ENCODE measurements at regions not wholly inside any gene's neighbourhood (a gene's known extent, or its start where the extent isn't known, plus 50 kb on each side); places are given as distances from the start of the nearest gene placed in this dataset.

DNA sequence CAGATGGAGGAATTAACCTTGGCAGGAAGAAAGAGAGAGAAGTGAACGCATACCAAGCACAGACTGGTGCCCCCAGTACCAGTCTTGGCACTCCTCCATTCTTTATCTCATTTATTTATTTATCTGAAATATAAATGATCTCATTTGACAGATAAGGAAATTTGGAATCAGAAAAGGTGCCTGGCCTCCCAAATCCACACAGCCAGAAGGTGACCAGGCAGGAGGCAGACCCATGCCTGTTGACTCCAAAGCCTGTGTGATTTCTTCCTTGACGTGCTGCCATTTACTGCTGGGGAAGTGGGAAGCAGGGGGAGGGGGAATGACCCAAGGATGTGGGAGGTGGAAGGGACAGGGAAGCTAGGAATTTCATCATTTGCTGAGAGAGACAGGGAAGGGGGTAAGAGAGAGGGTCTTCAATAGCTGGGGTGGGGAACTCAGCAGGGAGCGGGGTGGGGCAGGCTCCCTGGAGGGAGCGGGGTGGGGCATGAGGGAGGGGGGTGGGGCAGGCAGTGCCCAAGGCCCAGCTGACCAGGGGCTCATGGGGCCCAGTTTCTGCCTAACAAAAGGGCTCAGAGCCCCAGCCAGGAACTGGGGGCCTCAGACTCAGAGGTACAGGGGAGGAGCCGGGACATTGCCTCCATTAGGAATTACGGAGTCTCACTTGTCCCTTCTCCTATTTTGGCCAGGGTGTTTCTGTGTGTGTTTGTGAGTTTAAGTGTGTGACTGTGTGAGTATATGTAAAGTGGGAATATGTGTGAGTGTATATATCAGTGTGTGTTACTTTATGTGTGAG lies 63.0 kb downstream of the MINAR1 start:
- TF ChIP-seq RAD21 (IDR thresholded peaks at IDR 0.05; ENCODE audit: low read depth) (no peak), EP300 (IDR thresholded peaks at IDR 0.05; ENCODE audit: borderline replicate concordance) (no peak), YY1 (IDR thresholded peaks at IDR 0.05; ENCODE audit: low read depth) (no peak), CEBPB (IDR thresholded peaks at IDR 0.05) (no peak), TAF1 (IDR thresholded peaks at IDR 0.05; ENCODE audit: low read depth) (no peak), EGR1 (IDR thresholded peaks at IDR 0.05) (no peak)
- TF ChIP-seq, protein P1, sequence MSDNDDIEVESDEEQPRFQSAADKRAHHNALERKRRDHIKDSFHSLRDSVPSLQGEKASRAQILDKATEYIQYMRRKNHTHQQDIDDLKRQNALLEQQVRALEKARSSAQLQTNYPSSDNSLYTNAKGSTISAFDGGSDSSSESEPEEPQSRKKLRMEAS (IDR thresholded peaks at IDR 0.05) = no peak

Data from Ishikawa (cell line).